AG08395 (cell line): ENCODE measurements at regions not wholly inside any gene's neighbourhood (a gene's known extent, or its start where the extent isn't known, plus 50 kb on each side); places are given as distances from the start of the nearest gene placed in this dataset.
"Not testable (repeated sequence)": the region's sequence is repeated elsewhere in the genome, so short reads cannot be mapped to it uniquely, and the experiment has no call there.

ENCODE experiments used
- DNase-seq: peaks from one replicate; pipeline ENCODE4 v3.0.0; 2012; ENCODE audit warnings: mixed read lengths, low spot score

DNA sequence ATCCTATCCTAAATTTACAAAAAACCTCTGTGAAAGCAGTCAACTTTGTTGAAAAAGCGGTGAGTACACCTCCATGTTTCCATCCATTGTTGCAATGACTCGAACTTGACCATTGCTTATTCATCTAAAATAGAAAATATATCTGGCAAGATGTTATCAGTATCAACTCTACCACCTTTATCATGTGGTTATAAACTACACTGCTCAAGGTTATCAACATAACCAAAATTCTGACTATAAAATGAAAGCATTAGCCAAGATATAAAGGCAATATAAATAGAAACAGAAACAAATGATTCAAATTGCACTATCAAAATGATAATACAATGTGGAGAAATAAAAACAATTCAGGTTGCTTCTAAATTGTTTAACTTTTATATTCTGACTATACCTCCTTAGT, 150.0 kb downstream of the AVL9 start:
- DNase-seq = not testable (repeated sequence)

DNA sequence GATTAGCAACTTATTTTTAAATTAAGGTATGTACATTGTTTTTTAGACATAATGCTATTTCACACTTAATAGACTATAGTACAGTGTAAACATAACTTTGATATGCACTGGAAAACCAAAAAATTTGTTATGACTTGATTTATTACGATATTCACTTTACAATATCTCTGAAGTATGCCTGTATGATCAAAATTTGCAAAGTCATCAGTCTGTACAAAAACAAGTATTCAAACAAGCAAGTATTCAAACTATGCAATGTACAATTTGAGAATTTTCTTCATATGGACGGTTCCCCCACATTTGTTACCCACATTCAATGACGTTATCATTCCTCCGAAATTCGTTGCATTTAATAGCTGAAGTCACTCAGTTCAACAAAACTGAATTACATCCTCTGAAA, 147.9 kb downstream of the AVL9 start:
- no peak for DNase-seq

DNA sequence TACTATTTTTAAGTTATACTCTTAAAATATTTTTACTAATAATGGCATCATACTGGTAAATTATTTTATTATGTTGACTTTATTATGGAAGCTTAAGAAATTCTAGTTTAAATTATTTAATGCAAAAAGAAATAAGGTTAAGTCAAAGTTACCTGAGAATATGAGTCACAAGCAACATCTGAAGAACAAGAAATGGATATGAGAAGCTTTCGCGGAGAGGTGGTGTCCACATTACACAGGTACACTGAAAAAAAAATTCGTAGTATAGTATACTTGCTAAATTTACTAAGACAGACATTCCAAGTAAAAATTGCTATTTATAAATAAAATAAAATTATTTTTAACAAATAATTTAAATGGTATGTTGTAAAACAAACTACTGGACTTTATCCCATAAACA, 143.8 kb downstream of the AVL9 start:
- DNase-seq = no peak

DNA sequence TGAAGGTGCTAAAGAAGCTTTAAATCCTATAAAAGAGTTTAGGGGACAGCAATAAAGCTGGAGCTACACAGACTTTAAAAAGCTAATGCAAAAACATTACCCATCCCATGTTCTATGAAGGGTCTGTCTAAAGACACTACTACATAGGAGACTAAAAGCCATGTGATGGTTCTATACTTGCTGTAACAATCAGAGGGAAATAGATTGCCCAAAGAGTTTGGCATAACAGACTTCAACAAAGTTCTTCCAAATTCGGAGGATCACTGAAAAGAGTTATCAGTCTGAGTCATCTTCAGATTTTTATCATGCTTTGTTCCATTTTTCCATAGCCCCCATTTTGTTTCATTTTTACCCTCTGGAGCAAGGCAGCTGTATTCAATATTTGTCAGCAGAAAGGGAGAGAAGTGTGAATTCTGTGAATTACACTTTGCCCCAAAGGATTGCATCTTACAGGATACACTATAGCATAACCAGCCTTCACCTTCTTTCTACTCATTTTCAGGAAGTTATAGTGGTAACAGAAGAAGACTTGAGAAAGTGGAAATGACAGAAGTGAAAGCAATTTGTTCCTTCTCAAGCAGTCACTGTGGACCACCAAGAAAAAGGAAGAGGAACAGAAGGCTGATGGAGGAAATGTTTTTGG, 143.3 kb downstream of the AVL9 start:
- DNase-seq = not testable (repeated sequence)
